ENCODE measurements at regions not wholly inside any gene's neighbourhood (a gene's known extent, or its start where the extent isn't known, plus 50 kb on each side); places are given as distances from the start of the nearest gene placed in this dataset.

DNA sequence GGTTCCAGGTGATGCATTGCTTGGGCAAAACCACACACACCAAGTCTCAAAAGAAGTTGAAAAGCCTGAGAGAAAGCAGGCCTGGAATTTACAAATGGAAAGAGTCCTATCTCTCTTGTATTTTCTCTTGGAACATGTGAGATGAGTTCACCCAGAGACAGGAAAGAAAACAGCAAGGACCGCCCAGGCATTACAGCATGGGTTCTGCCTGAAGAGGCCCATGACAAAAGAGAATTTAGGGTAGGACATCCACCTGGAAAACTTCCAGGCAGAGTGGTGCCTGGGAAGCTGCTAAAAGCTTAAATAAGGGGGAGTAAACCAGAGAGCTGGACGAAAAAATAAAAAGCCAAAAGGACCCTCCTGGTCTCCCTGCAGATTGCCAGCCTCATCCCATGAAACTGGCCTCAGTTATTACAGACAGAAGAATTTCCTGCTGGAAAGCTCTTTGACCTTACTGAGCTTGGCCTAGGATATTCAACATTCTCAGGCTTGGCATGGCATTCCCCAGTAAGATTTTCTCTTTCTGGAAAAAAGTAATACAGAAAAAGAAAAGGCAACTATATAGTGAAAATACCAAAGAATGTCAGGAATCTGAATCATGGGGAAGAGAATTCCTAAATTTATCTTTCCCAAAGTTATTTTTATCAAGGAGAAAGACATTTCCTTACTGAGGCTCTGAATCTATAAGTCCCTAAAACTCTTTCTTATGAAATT, 121.3 kb upstream of the NUDT4 start:
- no peak for DNase-seq

DNA sequence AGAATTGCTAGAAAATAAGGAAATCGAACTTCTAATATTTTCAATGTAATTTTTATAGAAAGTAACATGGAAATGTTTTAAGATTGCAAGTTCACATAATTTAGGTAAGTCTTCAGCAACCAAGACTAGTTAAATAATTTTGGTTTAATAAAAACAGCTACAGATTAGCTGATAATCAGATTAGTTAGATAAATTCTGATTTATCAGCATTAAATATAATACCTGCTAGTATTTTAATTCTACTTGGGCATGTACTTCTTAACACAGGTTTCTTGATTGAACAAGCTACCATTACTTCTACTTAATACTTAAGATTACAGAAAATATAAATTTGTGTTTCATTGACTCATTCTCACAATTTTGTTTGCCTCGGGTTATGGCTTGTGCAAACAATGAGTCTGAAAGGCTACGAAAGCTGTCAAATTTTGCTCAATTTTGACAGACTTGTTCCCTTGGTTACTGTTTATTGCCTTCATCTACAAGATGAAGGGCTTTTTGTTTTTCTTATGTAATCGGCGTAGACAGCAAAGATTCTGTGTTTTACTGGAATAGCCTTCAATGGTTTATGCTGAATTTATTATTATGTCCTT, 116.1 kb upstream of the NUDT4 start:
- DNase-seq = no peak

GRCh38 chr12:93272997-93273396, 104.7 kb upstream of the NUDT4 start:
- DNase-seq = no peak

DNA sequence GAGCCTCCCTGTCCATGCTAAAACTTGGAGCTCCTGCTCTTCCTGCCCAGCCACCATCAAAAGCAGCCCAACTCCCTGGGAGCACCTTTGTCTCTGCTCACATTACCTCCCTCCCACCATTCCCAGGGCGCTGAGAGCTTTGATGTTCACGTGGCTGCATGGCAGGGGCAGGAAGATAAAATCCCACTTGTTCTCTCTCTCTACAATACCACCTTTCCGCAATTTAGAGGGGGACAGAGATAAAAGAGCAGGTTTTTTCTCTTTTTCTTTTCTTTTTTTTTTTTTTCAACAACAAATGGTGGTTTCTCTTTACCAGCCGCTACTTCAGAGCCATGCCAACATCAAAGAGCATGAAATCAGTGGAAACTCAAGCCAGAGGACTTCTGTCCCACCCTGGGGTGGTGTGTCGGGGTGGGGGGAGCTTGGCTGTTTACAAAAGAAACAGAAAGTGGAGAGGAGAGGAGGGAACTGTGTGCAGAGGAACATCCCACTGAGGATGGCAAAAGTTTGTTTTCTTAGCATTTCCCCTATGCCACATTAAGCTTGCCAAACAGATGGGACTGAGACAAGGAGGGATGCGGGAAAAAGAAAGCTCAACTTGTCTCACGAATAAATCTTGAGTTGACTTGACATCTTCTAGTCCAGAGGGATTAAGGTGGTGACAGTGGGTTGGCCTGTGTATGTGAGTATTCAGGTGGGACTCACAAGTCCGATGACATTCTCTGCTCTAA, 103.7 kb upstream of the NUDT4 start:
- DNase-seq = no peak

DNA sequence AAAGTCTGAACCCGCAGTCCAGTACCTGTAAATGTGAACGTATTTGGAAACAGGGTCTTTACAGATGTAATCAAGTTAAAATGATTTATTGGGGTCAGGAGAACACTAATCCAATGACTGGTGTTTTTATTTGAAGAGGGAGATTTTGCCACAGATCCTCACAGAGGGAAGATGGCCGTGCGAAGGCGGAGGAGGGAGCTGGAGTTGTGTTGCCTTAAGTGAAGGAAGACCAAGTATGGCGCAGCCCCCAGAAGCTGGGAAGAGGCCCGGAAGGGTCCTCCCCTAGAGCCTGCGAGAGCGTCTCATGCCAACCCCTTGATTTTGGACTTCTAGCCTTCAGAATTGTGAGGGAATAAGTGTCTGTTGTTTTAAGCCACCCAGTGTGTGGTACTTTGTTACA, 102.8 kb upstream of the NUDT4 start:
- no peak for DNase-seq

GRCh38 chr12:93275589-93275988, 102.1 kb upstream of the NUDT4 start:
- no peak for DNase-seq

- DNase-seq = no peak
Observed at GRCh38 chr12:93279565-93280412, 97.9 kb upstream of the NUDT4 start.

DNA sequence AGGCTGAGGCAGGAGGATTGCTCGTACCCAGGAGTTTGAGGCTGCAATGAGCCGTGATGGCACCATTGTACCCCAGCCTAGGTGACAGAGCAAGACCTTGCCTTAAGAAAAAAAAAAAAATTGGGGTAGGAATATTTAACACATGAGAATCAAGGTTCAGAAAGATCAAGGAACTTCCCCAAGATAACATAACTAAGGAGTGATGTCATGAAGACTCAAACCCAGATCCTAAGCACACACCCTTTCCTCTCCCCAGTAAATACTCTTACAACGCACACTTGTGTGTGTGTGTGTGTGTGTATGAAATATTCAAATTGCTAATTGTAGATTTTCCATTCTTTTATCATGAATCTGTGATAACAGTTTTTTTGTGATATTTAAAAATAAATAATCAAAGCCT, 90.6 kb upstream of the NUDT4 start:
- no peak for DNase-seq

GRCh38 chr12:93288626-93289025, 89.1 kb upstream of the NUDT4 start:
- no peak for DNase-seq

- no peak for DNase-seq
Observed at GRCh38 chr12:93290391-93290790, 87.3 kb upstream of the NUDT4 start.

- no peak for DNase-seq
Observed at GRCh38 chr12:93292213-93292612, 85.5 kb upstream of the NUDT4 start.

- DNase-seq = no peak
Observed at GRCh38 chr12:93292731-93293566, 84.8 kb upstream of the NUDT4 start.

DNA sequence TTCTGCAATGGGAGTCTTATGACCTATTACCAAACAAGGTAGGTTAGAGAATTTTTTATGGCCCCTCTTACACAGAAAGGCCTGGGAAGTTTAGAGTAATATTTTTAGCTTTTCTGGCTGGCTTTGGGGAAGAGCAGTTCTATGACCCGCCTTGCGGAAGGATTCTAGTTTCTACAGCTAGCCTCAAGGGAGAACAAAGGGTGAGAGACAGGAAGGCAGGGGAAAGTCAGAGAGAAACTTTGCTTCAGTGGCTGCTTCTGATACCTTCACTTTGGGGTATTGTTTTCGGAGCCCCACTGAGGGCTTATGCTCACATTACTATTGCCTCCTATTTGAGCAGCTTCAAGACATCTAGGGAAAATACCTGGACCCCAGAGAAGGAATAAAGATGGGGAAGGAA, 80.7 kb upstream of the NUDT4 start:
- no peak for DNase-seq

DNA sequence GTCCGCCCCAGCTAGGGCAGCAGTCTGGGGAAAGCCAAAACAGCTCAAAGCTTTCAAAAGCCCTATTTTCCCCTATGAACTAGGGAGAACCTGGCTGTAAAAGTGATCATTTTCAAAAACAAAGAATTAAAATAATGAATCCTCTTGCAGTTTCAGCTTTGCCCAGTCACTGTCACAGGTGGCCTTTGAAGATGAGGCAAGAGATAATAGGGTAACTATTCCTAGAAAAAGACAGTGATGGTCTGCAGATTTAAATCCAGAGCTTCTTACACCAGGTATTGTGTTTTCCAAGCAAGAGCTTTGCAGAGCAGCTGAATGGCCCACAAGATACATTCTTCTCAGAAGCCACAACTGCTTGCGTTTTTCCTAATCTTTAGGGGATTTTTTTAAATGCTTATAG, 80.2 kb upstream of the NUDT4 start:
- DNase-seq = no peak

DNA sequence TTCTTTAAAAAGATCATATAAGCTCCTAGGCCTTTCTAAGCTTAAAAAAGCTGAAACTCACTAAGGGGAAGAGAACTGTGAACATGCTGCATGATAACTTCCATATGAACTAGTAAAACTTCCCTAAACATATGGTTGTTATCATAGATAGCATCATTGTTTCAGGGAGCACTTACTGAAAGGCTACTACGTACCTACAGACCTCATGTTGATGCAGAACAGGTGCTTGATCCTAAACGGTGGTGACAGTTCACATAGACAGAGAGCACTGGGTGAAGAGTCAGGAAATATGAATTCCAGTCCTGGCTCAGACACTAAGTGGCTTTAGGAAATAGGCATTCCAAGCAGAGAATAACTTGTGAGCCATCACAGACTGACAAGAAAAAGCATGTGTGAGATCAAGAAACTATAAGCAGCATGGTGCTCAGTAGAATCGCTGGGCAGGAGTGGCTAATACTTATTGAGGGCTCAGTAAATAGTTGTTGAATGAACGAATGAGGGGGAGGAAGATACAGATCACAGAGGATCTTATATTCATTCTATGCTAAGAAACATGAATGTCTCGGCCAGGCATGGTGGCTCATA, 78.4 kb upstream of the NUDT4 start:
- DNase-seq = no peak

GRCh38 chr12:93300611-93301021, 77.1 kb upstream of the NUDT4 start:
- no peak for DNase-seq

DNA sequence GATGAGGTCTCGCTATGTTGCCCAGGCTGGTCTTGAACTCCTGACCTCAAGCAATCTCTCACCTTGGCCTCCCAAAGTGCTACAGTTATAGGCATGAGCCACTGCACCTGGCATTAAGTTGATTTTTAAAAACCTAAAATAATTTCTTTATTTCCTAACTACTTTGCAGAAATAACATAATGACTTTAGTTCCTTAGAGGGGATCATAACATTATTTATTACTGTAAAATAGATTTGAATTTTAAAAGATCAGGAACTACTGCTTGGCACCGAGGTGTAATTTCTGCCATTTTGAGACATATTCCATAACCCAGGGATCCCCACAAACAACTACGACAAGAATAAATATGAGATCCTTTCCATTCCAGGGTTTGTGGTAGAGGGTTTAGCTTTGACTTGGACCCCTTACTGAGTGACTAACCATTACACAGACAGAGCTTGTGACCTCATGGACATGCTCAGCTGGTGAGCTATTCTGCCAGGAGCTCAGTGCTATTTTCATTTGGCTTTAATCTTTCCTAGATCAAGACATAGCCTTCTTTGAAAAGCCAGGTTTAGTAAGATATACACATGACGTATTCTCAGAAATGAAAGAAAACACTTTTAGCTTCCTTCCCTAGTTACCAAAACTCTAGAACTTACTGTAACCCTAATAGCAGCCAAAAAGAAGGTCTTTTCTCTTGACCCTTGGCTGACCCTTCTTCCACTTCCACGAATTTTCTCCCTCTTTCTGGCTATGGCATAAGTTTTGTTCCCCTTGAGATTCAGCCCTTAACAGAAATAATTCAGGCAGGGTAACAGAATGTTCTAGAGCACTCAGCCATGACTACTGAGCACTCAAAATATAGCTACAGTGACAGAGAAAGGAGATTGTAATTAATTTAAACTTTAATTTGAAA, 75.1 kb upstream of the NUDT4 start:
- DNase-seq = no peak

GRCh38 chr12:93306636-93307035, 71.1 kb upstream of the NUDT4 start:
- DNase-seq = no peak

GRCh38 chr12:93308281-93308680, 69.4 kb upstream of the NUDT4 start:
- no peak for DNase-seq

- no peak for DNase-seq
Observed at GRCh38 chr12:93311827-93312226, 65.9 kb upstream of the NUDT4 start.

DNA sequence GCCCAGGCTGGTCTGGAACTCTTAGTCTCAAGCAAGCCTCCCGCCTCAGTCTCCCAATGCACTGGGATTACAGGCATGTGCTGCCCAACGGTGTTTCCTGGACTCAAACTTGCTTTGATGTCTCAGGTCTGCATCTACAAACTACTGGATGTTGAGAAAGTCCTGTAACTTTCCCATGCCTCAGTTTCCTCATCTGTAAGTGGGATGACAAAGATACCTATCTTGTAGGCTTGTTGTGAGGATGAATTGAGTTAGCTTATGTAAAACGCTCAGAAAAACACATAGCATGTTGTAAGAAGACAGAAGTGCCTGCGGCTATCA, 63.6 kb upstream of the NUDT4 start:
- no peak for DNase-seq

All from activated CD8-positive, alpha-beta memory T cell treated with anti-CD3 and anti-CD28 coated beads for 24 hours (primary cell).